ENCODE measurements at regions not wholly inside any gene's neighbourhood (a gene's known extent, or its start where the extent isn't known, plus 50 kb on each side); places are given as distances from the start of the nearest gene placed in this dataset.

DNA sequence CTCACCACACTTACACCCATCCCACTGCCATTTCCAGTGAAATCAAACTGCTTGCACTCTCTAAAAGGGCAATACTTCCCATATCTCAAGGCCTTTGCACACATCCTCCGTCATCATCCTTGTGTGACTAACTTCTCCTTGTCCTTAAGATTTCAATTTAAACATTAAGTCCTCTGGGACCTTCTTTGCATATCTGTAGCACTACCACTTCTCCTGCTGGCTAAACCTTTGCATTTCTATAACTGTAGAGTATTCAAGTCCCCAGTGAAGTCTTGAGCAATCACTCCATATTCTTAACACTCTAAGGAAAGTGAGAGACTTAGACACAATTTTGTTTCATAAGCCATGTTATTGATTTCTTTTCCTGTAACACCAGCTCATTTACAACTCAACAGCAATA is 136.8 kb upstream of the EPHA4 start:
- no peak for DNase-seq

DNA sequence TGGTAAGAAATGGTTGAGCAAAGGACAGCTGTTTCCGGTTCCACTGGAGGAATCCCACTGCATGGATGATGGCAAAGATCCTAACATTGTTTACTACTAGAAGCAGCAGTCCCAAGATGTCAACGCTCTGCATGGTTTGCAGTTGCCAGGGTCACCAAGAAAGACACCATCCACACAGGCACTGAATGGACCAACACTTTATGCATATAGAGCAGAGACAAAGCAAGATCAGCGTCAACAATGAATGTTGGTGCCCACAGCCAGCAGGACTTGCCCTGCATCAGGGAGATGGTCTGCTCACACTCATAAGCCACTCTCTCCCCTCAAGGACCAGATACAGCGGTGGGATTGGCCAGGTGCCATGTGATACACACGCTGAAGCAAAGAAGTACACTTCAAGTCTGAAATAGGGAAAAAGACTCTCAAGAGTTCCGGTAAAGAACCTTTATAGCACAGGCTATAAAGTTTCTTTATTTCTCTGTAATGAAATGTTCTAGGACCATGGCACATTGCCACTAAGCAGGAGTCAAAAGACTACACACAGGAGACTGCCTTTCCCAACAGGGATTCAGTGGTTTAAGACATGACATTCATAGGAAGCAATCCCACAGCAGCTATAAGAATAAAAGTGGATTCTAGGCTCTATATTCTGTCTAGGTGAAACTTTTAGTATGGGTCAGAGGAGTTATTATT is 133.2 kb upstream of the EPHA4 start:
- DNase-seq: no peak

DNA sequence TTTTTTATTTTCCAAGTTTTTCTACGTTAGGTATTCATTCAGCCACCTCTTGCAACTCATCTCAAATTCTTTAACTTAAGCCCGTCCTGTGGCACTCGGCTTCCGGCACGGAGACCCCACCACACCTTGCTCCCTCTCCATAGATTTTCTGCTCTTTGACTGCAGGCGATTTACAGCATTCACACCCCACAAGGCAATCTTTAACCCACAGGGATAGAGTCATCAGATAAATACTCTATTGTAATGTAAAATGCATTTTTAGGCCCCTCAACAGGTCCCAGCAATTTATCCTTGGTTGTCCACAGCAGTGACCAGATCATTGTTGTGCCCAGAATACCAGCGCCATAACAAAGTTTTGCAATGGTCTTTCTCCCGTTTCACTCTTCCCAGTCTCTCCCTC is 132.3 kb upstream of the EPHA4 start:
- no peak for DNase-seq

DNA sequence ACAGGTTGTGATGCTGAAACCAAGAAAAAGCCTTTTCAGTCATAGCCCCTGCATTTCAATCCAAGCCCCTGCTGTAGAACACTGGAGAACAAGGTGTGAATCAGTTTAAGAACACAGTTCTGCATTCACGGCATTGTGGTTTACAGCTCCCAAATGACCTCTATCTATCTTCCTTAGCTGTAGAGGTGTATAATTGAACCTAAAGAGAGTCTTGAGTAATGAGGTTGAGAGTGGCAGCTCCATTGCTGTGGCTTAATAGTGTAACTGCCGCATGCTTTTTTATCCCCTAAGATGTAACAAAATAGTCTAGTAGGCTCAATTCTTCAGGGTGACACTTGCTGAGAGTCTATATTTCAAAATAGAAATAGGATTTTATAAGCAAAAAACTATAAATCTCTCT is 121.3 kb upstream of the EPHA4 start:
- DNase-seq: no peak

DNA sequence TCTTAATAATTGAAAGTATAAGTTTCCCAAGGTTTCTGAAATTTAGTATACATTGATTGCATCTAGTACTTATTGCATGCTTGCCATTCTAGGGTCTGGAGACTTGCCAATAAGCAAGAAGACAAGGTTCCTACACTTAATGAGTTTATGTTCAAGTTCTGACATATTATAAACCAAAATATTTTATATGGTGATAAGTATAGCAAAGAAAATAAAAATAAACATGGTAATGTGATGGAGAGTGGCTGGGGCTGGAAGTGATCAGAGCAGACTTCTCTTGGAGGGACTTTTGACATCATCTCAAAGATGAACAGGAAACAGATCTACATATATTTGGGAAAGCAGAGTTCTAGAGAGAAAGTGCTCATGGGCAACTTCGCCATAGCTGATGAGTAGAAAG is 119.5 kb upstream of the EPHA4 start:
- no peak for DNase-seq

DNA sequence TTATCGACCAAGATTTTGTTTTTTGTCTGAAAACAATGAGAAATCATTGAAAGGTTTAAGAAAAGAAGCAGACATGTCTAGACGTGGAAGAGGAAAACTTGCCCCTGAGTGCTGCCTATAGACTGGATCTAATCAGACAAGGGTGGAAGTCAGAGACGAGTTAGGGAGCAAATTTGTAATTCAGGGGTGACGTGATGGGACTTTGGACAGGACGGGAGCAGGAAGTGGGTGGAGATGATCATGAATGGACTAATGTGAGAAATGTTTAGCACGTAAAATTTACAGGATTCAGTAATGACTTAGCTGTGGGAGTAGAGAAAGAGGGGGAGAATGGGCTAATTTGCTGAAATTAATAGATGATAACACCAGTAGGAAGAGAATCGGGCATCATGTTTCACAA is 117.0 kb upstream of the EPHA4 start:
- no peak for DNase-seq

DNA sequence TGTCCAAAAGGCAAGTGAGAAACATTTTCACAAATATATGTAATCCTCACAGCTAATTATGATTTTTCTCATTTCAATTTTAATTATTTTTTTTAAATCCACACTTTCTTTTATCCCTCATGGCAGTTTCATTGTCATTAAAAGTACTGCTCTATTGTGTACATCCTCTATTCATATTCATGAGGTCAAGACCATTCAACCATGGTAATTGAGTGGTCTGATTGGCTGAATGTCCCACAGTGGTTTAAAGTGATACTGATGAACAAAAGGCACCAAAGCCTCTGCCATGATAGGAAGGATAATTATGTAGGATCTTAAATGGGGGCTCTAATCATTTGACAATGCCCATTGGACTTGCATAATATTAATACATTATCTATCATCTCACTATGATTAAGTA is 108.4 kb upstream of the EPHA4 start:
- DNase-seq: no peak

DNA sequence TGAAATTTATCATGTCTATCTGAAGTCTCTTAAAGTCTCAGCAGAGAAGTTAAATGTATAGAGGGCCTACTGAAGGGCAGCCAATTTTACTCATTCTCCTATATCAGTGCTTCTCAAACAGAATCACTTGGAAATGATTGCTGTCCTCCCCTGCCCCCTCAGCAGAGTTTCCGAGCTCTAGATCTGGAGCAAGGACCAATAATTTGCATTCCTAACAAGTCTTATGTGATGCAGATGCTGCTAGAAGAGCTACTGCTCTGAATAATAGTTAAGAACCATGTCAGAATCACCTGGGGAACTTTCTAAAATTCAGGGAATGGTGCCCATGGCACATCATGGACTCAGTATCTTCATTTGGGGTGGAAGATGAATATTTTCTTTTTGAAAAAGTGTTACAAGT is 105.6 kb upstream of the EPHA4 start:
- DNase-seq: no peak

DNA sequence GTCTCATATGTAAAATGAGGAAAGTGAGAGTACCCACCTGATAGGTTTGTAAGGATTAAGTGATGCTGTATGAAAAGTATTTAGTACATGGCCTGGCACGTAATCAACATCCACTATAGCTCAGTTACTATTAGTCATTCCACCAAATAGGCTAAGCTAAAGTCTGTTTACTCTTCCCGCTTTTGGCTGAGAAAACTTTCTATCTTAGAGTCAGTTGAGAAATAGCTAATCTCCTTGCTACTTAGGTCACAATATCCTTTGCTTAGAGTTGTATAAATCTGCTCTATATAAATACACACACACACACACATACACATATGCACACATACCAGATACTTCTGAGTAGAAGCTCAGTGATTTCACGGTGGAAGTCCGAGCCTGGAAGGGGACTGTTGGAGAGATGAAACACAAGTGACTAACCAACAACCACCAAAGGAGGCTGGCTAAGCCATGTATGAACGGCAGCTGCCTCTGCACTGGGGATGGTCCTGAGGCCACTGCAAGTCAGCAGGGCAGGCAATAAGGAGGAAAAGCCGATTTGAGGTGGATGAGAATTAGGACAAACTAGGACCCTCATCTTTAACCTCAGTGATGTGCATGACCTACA is 104.6 kb upstream of the EPHA4 start:
- no peak for DNase-seq

DNA sequence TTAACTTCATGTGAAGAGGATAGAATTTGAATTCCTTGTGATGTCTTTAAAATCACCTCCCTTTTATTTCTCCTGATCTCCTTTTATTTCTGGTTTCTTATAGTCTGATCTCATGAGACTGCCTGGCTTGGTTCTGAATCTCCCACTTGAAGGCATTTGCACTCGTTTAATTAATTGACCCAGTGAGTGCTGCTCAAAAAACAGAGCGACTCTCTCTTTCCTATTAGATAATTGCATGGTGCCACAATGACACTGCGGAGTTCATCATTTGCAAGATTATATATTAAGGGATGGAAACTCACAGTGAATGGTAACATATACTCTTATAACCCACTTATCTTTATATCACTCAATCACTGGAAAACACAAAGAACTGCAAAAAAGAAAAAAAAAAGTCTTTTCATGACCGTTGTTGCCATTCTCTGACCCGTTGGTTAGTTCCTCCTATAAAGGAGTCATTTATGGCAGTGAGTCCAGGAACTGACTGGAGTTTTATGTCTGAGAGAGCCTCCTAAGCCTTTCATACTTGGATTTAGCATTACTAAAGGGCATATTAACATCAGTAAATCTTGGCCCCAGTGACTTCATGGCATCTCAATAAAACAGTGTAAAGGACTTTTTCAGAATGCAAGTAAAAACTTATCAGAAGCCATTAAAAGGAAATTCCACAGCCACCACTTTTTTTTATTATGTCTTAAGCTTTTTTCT is 103.3 kb upstream of the EPHA4 start:
- DNase-seq: no peak

DNA sequence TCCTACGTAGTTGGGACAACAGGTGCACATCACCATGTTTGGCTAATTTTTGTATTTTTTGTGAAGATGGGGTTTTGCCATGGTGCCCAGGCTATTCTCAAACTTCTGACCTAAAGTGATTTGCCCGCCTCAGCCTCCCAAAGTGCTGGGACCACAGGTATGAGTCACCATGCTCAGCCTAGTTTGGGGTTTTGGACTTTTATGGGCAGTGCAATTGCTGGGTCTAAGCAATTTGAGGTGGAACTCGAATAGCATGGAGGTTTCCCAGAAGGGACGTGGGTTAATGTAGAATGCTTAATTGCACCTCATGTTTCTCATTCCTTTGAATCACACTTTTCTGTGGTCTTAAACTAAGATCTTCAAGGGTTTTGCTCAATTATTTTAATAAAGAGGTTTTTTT is 102.3 kb upstream of the EPHA4 start:
- DNase-seq: no peak

DNA sequence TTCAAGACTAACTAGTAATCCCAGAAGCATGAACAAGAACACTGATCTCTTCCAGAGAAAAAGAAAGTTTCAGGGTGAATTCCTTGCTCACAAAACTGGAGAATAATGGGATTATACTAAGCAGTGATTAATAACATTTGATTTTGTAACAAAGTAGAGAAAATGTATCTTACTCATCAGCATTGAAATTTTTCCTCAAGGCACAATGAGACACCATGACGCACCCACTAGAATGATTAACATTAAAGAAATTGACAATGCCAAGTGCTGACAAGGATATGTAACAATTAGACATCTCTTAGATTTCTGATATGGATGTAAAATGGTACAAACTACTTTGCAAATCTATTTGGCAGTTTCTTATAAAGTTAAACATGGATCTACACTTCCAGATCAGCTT is 101.1 kb upstream of the EPHA4 start:
- DNase-seq: no peak

DNA sequence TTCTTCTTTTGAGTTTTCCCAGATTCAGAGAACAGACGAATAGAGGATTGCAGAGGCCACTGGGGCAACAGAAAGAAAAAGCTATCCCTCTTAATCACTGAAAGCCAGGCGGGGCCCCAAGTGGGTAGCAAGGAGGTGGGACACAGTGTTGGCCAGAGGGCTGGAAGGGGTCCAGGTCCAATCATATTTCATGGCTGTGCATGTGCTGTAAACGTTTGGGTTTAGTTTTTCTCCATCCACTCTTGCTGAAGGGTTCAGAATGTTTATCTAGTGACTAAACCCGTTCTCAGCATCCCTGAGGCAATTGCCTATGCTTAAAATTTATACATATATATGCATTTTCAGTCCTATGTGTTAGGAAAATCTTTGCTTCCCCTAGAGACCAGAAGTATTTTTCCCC is 99.4 kb upstream of the EPHA4 start:
- no peak for DNase-seq

DNA sequence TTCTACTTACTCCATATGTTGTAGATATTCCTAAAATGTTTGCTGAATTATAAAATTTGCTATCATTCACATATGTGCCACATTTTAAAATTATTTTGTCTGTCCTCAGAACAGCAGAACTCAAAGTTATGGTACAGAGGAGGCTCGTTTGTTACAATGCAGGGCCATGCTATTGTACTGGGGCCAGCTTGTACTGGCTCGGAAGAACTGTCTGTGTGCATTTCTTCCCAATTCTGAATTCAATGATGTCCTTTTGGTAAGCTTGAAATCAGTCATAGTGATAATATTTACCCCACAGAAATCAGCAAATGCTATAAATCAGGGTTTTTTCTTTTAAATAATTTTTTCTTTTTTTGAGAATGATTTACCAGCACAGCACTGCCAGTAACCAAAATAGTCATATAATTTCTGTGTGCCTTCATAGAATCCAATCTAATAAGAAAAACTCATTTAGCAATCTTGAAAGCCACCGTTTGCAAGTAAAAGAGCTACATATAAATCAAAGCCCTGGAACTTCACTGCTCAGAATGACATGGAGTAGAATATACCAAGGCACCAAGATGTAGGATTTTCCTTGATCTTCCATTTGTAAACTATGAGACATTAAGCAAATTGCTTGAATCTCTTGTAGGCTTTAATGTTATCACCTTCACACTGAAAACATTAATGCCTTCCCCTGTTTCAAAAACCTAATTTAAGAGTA is 90.7 kb upstream of the EPHA4 start:
- DNase-seq: no peak

DNA sequence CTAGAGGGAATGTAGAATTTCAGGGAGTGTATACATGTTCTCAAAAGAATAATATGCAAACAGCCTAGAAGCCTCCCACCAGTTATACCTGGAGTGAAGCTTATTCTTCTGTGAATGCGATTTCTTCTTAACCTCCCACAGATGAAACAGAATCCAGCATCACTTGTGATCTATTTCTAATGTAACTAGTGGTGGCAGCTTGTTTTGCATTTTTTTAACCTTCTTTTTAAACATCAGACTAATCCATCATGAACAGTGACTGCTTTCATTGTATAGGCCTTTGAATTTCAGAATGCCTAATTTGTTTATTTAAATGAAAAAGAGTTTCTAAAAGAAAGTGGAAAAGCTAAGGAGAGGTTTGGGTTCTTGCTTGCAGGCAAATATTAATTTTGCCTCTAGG is 85.7 kb upstream of the EPHA4 start:
- no peak for DNase-seq

DNA sequence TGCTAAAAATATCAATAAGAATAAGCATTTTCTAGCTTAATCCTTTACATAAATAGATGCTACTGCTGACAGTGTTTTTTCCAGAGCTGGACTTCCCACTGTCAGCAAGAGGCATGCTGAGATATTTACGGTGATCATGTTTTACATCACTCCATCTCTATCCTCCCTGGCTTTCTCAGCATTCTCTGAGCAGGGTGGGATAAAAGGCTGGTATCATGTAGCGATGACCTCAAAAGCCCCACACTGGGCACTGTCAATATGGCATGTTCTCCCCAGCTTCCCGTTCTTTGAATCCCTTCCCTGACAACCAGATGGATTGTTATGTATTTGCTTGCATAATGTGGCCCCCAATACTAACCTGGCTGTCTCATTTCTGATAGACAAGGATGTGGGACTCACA is 83.2 kb upstream of the EPHA4 start:
- DNase-seq: no peak

DNA sequence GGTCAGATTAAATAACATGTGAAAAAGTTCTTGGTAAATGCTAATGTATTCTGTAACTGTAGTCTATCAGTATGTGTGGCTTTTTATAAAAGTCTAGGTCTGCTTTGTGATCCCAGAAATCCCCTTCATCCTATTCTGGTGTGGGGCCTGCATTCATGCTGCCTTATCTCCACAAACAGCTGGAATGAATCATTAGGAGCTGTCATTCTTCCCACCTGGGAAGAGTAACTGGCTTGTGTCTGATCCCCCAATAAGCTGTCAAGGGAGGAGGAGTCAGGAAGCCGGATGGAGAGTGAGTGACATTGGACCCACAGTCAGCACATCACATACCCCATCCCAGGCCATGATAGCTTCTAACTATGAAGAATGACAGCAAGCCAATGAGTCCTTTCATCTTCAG is 81.1 kb upstream of the EPHA4 start:
- DNase-seq: no peak

DNA sequence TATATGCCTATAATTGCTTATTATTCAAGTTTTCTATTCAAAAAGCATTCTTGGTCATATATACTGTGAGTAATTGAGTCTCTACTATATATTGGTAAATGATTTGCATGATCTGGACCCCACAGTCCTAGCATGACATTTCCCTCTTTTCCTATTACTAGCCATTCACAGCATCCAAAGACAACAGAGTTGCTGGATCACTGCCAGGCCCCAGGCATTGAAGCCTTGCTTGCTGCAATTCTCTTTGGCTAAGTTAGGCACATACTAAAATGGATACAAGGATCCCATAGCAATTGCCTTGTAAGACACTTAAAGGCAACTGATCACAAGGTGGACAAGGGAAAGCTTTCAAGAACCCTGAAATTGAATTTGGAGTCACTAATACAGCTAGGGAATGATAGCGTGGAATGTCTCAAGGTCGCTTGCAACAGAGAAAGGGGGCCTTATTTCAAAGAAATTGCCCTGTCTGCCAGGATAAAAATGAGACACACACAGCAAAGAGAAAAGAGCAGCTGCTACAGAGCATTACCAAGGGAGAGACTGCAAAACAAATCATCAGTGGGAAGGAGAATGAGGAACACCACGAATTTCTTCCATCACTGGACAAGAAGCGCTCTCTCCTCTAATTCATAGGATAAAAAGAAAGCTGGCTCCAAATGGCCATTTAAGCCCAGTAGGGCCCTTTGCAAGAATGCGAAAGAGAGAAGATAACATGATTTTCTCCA is 77.1 kb upstream of the EPHA4 start:
- peak in 31 of 58 donors; percentile 0 to 47 (median 6) for DNase-seq

DNA sequence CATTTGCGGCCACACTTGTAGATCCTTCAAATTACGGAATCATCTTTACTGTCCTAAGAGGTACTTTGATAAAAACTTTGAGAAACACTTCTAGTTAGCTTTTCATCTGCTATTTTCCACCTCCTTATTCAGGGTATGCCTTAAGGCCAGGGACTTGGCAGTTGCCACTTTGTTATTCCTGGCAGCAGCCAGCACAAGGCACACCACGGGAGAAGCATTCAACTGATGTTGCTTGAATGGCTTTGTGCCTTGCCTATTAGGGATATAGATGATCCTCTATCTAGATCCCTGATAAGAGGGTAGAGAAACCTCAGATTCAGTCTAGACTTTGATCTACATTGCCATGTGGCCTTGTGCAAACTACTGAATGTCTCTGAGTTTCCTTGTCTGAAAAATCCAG is 70.3 kb upstream of the EPHA4 start:
- no peak for DNase-seq

DNA sequence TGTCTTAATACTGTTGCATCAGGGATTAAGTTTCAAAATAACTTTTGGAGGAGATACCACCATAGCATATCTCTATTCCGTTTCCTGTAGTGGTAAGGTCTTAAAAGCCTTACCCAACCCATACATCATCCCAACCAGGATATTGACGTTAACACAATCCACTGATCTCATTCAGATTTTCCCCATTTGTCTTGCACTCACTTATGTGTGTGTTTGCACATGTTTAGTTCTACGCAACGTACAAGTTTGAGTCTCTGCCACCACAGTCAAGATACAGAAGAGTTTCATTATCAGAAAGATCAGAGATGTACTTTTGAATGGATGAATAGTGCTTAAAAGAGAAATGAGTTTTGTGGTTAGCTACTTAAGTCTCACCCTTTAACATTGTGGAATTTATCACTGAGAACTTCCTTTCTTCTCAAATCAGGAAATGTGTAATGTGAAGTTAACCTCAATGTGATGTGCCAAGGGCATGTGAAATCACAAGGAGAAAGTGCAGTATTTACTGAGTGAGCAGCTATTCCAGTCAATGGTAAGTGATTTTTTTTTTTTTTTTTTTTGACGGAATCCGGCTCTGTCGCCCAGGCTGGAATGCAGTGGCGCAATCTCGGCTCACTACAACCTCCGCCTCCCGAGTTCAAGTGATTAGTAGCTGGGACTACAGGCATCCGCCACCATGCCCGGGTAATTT is 69.2 kb upstream of the EPHA4 start:
- no peak for DNase-seq

DNA sequence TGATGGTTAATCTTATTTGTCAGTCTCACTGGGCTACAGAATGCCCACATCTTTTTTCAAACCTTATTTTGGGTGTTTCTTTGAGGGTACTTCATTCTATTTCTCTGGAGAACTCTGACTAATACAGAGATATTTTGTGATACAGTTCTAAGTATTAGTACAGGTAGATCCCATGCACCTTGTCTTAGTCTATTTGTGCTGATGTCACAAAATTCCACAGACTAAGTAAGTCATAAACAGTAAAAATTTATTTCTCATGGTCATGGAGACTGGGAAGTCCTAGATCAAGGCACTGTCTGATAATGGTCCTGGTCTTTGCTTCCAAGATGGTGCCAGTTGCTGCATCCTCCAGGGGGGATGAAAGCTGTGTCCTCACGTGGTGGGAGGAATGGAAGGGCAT is 68.6 kb upstream of the EPHA4 start:
- no peak for DNase-seq

All from anterior cingulate cortex (tissue), 58 donors.